DND-41 (cell line): ENCODE measurements at regions not wholly inside any gene's neighbourhood (a gene's known extent, or its start where the extent isn't known, plus 50 kb on each side); places are given as distances from the start of the nearest gene placed in this dataset.

Source experiments
- ATAC-seq: fragments of 200-7000 bp; cut with Tn5 transposase; 3 replicates; pipeline ENCODE4 v1.9.1; 2021; ENCODE audit warnings: low read depth; ENCODE audit not compliant: insufficient read depth
- DNase-seq: peaks from one replicate; pipeline ENCODE4 v3.0.0-alpha.2; 2020
- H2AFZ ChIP-seq: 2 replicates; pipeline ENCODE4 v1.6.0; 2012; ENCODE audit warnings: low read depth, low read length
- H3K27ac ChIP-seq: 2 replicates; pipeline ENCODE4 v1.5.1; 2012; ENCODE audit warnings: low read length, inconsistent platforms
- H3K27me3 ChIP-seq: fragments of 200-600 bp; sonication (generic); 2 replicates; pipeline ENCODE4 v1.6.0; 2012; ENCODE audit warnings: low read length, mild to moderate bottlenecking, inconsistent platforms; ENCODE audit not compliant: insufficient read depth, poor library complexity
- H3K36me3 ChIP-seq: 2 replicates; pipeline ENCODE4 v1.5.1; 2012; ENCODE audit warnings: low read length, inconsistent platforms; ENCODE audit not compliant: insufficient read depth
- H3K4me1 ChIP-seq: 2 replicates; pipeline ENCODE4 v1.5.1; 2012; ENCODE audit warnings: mild to moderate bottlenecking, low read length; ENCODE audit not compliant: insufficient read depth
- H3K4me2 ChIP-seq: 2 replicates; pipeline ENCODE4 v1.6.0; 2012; ENCODE audit warnings: mild to moderate bottlenecking, moderate library complexity, low read length, inconsistent platforms; ENCODE audit not compliant: insufficient read depth
- H3K4me3 ChIP-seq, 2 experiments: fragments of 200-600 bp in 1 of 2; shearing (Covaris generic) in 1 of 2; 2 replicates each; pipeline ENCODE4 v1.5.1; 2012 to 2016; ENCODE audit warnings: inconsistent platforms in 2 of 2, low read length in 2 of 2, mild to moderate bottlenecking in 2 of 2, low read depth in 1 of 2, moderate library complexity in 1 of 2
- H3K79me2 ChIP-seq: 2 replicates; pipeline ENCODE4 v1.6.0; 2012; ENCODE audit warnings: low read length, inconsistent platforms; ENCODE audit not compliant: insufficient read depth
- H3K9ac ChIP-seq: 2 replicates; pipeline ENCODE4 v1.6.0; 2012; ENCODE audit warnings: low read depth, mild to moderate bottlenecking, inconsistent platforms, low read length, moderate library complexity
- H3K9me3 ChIP-seq: 2 replicates; pipeline ENCODE4 v1.5.1; 2012; ENCODE audit warnings: low read length, moderate library complexity, mild to moderate bottlenecking, inconsistent platforms; ENCODE audit not compliant: insufficient read depth, severe bottlenecking
- H4K20me1 ChIP-seq: 2 replicates; pipeline ENCODE4 v1.6.0; 2012; ENCODE audit warnings: low read length; ENCODE audit not compliant: insufficient read depth
- CTCF ChIP-seq: IDR thresholded peaks from 2 replicates; pipeline ENCODE4 v1.5.1; 2012; ENCODE audit warnings: borderline replicate concordance, low read length, moderate library complexity, mild to moderate bottlenecking; ENCODE audit not compliant: poor library complexity, severe bottlenecking; ENCODE audit errors: extremely low read depth
- EZH2 ChIP-seq: IDR thresholded peaks from 3 replicates; pipeline ENCODE4 v1.6.1; 2012; ENCODE audit warnings: borderline replicate concordance, low read depth, mild to moderate bottlenecking, moderate library complexity, low read length, inconsistent platforms; ENCODE audit not compliant: severe bottlenecking

- no peak overlapping the region for H3K4me2 ChIP-seq
- no peaks in the 10 kb centered on the region for H3K36me3 ChIP-seq
- DNase-seq (no peak), ATAC-seq (no peak)
- no peak overlapping the region for H3K4me3 ChIP-seq
- H2AFZ ChIP-seq: no peak overlapping the region
- no peaks in the 10 kb centered on the region for H3K79me2 ChIP-seq
- H3K9me3 ChIP-seq: no peaks in the 10 kb centered on the region
- H3K27ac ChIP-seq: no peak overlapping the region
- H3K9ac ChIP-seq: no peak overlapping the region
- H3K27me3 ChIP-seq: peaks cover 10% of the 10 kb centered on the region
- H3K4me1 ChIP-seq: no peaks in the 10 kb centered on the region
- H4K20me1 ChIP-seq: no peaks in the 10 kb centered on the region
- TF ChIP-seq EZH2: no peak
- no peak for TF ChIP-seq CTCF
Observed at GRCh38 chr10:94102436-94102835, 108.7 kb downstream of the PLCE1 start.

- no peak for ATAC-seq
- no peak overlapping the region for H3K4me2 ChIP-seq
- H3K36me3 ChIP-seq: no peaks in the 10 kb centered on the region
- no peaks in the 10 kb centered on the region for H4K20me1 ChIP-seq
- H3K9ac ChIP-seq: no peak overlapping the region
- H3K9me3 ChIP-seq: no peaks in the 10 kb centered on the region
- no peaks in the 10 kb centered on the region for H3K79me2 ChIP-seq
- DNase-seq: no peak
- TF ChIP-seq CTCF: no peak
- no peak overlapping the region for H3K27ac ChIP-seq
- no peak overlapping the region for H2AFZ ChIP-seq
- no peaks in the 10 kb centered on the region for H3K4me1 ChIP-seq
- no peak overlapping the region for H3K4me3 ChIP-seq
- H3K27me3 ChIP-seq: peaks cover 7% of the 10 kb centered on the region
Observed at GRCh38 chr10:94103192-94103591, 109.5 kb downstream of the PLCE1 start.

DNA sequence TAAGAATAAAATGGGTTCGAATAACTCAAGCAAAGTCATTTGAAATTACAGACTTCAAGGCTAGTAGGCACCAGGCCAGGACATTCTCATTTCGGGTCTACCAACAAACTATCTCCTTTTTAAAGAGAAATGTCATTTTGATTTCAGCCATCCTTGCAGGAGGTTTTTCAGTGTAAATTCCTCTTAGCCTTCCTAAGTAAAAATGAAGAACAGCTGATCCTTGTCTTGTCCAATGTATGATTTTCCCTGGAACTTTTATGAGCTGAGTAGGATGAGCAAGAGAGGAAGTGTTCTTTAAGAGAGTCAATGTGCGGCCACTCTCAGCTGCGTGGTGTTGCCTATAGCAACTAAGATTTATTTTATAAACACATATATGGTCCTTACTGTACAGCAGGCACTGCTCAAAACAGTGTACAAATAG lies 110.1 kb downstream of the PLCE1 start:
- no peaks in the 10 kb centered on the region for H3K36me3 ChIP-seq
- H3K4me1 ChIP-seq: no peaks in the 10 kb centered on the region
- ATAC-seq: no peak
- TF ChIP-seq CTCF (no peak), EZH2 (no peak)
- H3K9ac ChIP-seq: no peak overlapping the region
- no peak overlapping the region for H2AFZ ChIP-seq
- H3K27me3 ChIP-seq: peaks cover 5% of the 10 kb centered on the region
- H3K4me2 ChIP-seq: no peak overlapping the region
- no peaks in the 10 kb centered on the region for H3K9me3 ChIP-seq
- H3K79me2 ChIP-seq: no peaks in the 10 kb centered on the region
- H3K27ac ChIP-seq: no peak overlapping the region
- no peak overlapping the region for H3K4me3 ChIP-seq
- H4K20me1 ChIP-seq: no peaks in the 10 kb centered on the region
- DNase-seq: no peak

GRCh38 chr10:94104316-94105000 lies 110.7 kb downstream of the PLCE1 start:
- H2AFZ ChIP-seq: no peak overlapping the region
- TF ChIP-seq EZH2 (no peak), CTCF (no peak)
- ATAC-seq (no peak), DNase-seq (no peak)
- H4K20me1 ChIP-seq: no peaks in the 10 kb centered on the region
- peaks cover 4% of the 10 kb centered on the region for H3K27me3 ChIP-seq
- no peaks in the 10 kb centered on the region for H3K36me3 ChIP-seq
- no peak overlapping the region for H3K4me2 ChIP-seq
- H3K79me2 ChIP-seq: no peaks in the 10 kb centered on the region
- no peaks in the 10 kb centered on the region for H3K9me3 ChIP-seq
- H3K9ac ChIP-seq: no peak overlapping the region
- no peaks in the 10 kb centered on the region for H3K4me1 ChIP-seq
- H3K4me3 ChIP-seq: no peak overlapping the region
- H3K27ac ChIP-seq: no peak overlapping the region
